Fibroblast of skin of scalp (primary cell): ENCODE measurements at regions not wholly inside any gene's neighbourhood (a gene's known extent, or its start where the extent isn't known, plus 50 kb on each side); places are given as distances from the start of the nearest gene placed in this dataset.

Experiments used
- DNase-seq: peaks from one replicate; pipeline ENCODE4 v3.0.0-alpha.2; 2013

DNA sequence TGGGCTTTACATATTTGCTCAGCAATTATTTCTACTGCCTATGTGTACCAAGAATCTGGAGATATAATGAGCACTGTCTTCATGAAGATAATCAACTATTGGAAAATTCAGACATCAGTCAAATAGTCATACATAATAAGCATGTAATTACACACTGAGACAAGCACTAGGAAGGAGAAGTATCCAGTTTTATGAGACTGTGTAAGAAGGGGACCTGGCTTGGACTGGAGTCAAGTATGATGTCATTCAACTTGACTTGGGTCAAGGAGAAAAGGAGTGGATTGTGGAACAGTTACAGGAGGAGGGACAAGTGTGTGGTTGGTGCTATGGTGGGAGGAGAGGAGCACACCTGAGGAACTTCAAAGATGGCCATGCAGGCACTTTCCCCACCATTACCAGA lies 419.8 kb upstream of the TRIB2 start:
- DNase-seq = no peak

DNA sequence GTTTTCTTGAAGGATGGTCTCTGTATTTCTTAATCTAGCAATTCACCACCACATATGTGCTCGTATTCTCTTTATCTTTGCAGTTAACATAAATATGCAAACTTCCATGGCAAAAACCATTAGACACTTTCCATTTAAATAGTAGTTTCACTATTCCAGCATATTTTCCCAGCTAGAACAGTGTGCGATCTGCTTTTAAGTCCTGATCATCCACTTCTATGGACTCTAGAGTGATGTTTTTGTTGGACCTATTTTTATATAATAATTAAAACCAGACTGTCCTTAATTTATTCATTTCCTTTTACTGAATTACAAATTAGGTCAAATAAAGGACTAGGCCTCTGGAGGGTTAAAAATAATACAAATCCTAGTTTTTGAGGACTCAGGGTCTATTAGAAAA lies 418.4 kb upstream of the TRIB2 start:
- DNase-seq = no peak

DNA sequence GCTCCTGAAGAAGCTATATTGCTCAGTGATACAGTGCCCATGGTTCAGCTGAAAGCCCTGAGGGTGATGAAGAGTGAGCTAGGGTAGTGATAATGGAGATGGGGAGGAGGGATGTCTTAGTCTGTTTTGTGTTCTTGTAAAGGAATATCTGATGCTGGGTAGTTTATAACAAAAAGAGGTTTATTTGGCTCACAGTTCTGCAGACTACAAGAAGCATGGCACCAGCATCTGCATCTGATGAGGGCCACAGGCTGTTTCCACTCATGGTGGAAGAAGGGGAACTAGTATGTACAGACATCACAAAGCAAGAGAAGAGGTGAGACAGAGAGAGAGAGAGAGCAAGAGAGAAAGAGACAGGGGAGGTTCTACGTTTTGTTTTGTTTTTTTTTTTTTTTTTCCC lies 417.3 kb upstream of the TRIB2 start:
- DNase-seq = no peak

DNA sequence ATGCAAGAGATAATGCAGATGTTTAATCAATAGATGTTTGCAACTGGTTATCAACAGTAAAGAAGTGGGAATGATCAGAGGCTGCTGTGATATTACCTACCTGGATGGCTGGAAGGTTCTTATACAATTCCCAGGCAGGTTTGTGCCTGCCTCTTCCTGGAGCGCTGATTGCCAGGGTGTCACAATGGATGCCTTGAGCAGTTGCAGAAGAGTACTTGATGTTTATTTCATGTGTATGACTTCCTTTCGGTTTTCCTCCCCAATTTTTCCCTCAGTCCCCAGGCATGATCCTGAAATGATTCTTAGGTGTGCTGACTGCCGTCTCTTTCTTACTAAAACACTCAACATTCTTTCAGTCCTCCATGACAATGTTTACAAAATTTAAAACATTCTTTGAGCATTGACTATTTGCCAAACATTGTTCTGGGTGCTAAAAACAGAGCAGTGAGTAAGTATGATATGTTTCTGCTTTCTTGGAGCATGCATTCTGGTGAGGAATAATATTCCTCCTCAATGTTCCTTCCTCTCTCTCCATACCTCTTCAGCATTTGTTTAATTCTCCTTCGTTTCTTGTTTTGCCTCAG lies 416.6 kb upstream of the TRIB2 start:
- DNase-seq = peak; percentile 51

DNA sequence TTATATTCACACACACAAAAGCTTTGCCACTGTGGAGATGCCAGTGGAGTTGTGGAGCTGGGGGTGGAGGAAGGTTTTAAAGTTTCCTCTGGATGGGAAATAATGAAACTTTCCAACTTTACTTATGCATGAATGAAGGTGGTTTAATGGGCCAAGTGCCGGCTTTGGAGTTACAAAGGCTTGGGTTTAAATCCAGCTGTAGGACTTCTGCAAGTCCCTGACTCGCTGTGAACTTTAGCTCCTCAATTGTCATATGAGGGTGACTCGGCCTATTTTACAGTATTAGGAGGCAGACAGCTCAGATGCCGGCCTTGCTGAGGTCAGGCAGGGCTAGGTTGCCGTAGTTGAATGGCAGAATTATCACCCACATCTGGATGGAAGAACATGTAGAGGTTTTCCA lies 415.8 kb upstream of the TRIB2 start:
- no peak for DNase-seq

DNA sequence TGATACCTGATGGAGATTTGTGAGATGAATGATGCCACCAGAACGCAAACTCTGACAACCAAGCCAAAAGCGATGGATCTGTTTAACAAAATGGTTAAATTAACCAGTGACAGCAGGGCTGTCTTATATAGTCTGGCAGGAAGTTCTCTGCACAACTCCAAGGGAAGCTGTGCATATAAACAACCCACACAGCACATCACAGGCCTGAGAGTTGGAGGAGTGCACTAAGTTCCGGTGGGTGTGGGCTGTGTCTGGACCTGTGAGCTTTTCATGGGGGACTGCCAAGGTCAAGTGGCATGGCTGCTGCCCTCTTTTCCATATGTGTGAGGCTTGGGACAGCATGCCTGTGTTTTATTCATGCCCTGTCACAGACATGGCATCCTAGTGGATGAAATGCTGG lies 414.6 kb upstream of the TRIB2 start:
- DNase-seq = no peak

DNA sequence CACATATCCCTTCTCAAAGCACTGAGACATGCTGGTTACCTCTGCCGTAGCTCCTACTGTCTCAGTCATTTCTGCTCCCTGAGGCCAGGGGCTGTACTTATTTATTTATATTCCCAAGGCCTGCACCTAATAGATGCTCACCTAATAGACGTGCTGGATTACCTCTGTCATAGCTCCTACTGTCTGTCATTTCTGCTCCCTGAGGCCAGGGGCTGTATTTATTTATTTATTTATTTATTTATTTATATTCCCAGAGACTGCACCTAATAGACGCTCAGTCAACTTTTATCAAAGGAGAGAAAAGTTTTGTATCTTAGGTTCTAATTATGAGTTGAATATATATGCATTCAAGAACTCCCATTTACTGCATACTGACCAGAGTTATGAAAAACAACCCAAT lies 414.0 kb upstream of the TRIB2 start:
- DNase-seq = no peak

DNA sequence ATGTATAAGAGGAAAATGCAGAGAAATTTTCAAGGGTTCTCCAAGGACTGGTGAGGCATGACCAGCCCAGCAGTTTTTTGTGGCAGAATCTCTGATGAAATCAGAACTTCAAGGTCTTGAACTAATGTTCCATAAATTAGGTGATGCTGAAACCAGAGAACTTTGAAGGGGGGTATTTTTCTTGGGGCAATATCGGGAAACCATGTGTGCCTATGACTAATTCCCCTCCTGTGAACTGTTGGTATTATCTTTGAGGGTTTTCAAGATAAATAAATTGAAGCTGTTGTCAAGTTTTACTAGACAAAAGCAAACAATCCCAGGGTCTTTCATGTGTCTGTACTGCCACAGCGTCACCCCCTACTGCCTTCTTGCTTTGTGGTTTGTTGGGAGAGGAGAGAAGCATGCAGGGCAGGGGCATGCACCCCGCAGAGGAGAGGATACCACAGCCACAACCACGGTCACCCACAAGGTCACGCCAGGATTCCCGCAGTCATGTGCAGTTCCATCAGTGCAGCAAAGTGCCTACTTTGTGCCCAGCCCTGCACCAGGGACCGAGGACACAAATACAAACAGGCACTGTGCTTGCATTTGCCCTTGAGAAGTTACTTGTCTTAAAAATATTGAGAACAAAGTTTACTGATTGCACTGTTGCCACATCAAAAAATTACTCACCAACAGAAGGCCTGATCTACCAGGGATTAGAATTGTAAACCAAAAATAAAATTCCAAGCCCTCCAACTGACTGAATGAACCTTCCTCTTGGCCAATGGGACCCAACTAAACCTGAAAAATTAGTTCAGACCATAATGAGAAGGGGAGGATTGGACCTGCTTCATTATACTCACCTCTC lies 413.3 kb upstream of the TRIB2 start:
- peak; percentile 91 for DNase-seq

DNA sequence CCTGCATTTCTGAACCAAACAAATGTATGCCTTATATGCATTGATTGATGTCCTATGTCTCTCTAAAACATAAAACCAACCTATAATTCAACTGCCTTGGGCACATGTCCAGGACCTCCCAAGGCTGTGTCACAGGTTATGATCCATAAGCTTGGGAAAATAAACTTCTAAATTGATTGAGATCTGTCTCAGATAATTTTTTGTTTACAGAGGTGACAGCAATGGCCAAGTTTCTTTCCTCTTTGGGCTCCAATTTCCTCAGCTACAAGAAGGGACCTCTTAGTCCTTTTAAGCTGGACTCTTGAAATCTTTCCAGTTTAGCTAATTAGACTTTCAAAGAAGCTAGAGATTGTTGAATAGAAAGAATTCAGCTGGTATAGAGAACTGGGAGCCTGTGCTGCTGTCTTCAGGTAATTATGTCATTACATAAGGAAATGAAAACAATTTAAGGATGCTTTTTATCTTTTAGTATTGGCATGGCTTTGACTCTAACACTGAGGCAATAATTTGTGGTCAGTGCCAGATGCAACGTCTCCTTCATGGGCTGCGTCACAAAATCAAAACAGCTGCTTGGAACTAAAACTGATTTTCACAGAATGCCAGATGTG lies 412.1 kb upstream of the TRIB2 start:
- peak; percentile 39 for DNase-seq

DNA sequence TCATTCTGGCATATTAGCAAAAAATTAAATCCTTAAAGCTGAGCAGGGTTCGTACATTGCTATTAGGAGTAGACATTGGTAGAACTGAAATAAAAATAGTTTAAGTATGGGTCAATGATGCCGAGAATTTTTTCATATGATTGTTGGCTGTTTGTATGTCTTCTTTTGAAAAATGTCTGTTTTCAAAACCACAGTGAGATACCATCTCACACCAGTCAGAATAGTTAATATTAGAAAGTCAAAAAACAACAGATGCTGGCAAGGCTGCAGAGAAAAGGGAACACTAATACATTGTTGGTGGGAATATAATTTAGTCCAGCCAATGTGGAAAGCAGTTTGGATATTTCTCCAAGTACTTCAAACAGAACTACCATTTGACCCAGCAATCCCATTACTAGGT lies 410.8 kb upstream of the TRIB2 start:
- no peak for DNase-seq

DNA sequence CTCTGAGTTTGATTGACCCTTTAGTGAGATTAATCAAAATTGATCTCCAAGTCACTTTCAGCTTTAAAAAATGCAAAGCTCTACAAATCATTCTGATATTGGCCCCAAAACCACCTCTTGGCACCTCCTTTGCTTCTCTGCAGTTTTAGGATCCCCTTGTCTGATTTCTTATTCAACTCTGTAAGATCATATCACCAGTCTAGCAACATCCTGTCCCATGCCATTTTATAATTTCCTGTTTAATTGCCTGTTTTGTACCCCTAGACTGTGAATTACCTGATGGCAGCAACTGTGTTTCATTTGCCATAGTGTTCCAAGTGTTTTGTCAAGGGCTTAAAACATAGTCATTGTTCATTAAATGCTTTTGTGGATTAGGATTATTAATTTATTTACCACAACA lies 406.3 kb upstream of the TRIB2 start:
- no peak for DNase-seq

DNA sequence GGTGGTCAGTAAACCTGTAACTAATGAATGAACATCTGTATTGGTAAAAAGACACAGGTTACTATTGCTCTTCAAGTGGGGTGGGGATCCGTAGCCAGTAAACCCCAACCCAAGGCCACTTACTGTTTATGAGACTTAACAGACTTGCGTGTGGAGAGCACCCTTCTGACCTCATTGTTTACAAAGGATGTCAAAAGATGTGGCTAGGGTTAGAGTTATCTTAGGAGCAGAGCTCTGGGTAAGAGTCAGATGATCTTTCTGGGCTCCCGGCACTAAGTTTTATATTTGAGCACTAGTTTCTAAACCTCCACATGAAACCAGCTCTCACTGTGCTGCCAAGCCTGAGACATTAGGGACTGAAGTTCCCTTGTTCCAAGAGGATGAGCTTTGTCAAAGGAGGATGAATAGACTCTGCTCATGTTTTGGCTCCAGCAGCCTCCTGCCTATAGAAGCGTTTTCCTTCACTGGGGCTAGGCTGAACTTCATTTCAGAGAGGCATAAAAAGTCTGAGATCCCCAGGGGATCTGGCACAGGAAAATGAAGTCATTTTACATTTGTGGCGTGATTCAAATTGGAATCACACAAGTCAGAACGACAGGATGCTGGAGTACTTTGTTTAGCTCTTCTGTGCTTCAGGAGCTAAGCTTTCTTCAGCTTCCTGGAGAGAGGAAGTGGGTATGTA lies 403.1 kb upstream of the TRIB2 start:
- peak; percentile 60 for DNase-seq

DNA sequence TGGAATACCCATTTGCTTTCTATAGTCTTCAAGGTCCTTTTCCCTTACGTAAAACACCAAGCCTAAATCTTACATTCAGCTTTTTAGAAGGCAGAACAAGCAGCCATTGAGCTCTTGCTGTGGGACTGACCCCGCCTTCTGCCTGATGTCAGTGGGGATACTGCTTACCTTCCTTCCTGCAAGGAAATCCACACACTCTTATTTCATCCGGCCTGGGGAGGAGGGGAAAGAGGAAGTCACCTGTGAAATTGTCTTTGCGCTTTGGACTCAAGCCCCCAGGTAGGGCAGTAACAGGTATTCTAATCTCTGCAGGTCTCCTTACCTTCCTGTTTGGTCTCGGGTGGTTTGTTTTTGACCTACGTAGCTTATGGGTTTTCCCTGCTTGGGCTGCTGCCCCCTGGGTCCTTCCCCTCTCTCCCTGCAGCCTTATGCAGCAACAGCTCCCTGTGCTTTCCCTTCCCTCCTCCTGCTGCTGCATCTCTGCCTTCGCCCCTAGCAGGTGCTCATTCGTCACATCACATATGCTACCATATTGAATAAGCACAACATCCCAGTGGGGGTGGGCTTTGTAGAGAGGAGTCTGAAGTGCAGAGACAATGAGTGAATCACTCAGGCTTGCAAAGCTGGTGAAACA lies 402.5 kb upstream of the TRIB2 start:
- DNase-seq = no peak

DNA sequence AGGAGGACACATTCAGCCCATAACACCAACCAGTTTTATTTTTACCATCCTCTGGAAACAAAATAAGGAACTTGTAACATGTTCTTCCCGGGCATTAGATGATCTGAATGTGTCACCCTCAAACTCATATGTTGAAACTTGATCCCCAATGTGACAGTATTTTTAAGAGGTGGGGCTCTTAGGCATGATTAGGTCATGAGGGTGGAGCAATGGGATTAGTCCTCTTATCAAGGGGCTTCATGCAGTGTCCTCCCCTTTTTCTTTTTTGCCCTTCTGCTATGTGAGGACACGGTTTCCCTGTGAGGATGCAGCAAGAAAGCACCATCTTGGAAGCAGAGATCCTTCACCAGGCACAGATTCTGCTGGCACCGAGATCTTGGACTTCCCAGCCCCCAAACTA lies 401.5 kb upstream of the TRIB2 start:
- no peak for DNase-seq

DNA sequence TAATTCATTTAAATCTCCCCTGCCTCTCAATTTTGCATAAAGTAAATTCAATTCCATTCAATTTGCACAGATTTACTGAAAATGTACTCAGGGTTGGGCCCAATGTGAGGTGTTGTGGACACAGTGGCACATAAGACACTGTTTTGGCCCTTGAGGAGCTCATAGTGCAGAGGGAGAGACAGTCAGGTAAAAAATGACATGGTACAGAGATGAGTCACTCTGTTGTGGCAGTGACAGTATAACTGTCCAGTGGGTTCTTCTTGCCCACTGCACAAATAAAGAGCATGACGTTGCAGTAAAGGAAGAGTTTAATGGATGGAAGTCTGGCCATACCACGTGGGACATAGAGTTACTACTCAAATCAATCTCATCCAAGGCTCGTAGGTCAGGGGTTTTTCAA lies 400.3 kb upstream of the TRIB2 start:
- DNase-seq = no peak

DNA sequence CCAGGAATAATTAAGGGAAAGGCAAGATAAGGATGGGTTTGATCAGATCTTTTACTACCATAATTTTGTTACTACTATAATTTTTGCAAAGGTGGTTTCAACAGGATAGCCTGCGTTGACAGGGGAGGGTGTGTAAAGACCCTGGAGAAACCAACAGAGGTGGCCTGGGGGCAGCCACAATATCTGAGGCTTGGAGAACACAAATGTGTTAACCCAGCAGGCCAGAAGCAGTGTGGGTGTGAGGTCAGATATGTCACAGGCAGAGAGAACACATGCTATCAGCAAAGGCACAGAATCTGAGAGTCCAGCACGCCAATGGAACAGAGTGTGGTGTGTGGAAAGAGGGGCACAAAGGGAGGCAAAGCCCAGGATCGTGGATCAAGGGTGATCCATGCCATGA lies 399.4 kb upstream of the TRIB2 start:
- no peak for DNase-seq

DNA sequence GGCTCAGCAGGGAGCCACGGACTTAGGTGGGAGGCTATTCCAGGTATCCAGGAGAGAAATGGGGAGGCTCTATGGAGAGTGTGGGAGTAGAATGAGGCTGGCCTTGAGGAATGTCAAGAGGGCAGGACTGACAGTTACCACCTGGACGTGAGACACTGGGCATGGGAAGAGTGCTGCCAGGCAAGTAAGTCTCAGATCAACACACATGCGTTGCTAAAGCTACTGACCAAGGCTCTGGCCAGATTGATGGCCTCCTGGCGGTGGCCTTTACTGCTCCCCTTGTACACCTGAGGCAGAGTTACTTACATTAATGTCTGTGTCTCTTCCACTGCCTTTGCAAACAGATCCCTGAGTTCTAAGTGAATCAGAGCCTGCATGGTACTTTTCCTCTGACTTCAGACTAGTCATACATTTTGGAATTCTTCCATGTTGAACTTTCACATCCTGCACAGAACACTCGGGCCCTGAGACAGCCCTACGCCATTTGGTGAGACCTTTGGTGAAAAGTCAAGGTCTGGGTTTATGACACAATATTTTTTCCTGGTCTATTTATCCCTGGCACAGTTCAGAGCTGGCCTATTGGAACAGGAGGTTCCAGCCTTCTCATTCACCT lies 398.8 kb upstream of the TRIB2 start:
- DNase-seq = peak; percentile 83

DNA sequence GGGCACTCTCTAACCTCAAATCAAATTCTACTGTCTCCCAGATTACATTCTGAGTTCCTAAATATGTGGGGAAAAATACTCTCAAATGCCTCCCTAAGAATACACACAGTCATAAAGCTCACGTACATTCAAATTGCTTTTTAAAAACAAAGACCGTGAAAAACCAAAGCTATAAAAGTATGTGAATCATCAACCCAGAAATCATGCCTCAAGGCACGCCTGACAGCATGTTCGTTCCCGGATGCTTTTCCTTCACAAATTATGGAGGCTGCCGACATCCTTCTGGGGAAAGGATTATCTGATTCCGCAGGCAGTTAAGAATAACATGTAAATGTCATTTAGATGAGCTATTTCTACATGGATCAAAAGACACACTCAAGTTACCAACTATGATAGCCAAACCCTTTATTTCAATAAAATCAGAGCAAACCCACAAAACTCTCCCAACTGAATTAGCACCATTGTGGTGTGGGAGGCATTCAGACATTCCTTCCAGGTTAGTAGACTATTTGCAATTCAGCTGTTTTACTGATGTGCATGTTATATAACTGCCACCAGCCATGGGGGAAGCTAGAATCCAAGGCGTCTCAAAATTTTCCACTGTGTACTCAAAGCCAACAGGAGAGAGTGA lies 398.2 kb upstream of the TRIB2 start:
- DNase-seq = peak; percentile 82

DNA sequence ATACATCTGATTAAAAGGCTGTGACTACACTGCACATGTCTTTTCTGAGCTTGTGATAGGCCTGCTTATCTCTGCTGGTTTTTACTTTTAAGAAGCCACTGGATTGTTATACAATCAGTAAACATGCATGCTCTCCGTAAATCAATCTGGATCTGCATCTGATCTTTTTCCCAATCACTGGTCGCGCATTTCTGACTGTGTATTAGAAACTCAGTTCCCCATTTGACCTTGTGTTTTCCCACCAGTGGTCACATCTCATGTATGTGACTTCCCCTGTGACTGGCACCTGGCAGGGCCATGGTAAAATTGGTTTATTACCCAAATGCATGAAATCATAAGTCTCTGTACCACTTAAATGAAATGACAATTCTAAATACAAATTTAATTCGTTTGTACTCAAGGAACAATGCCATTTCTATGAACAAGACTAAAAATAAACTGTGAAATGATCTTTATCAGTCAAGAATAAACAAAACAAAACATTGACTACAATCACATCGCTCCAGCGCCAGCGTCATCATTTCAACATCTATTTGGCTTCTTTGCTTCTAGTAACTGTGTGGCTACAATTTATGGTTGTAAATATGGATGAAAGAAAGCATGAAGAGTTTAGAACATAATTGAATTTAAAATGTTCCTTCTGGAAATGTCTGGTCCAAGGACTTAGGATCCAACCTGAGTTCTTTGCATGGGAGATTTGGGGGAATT lies 396.6 kb upstream of the TRIB2 start:
- DNase-seq = no peak

DNA sequence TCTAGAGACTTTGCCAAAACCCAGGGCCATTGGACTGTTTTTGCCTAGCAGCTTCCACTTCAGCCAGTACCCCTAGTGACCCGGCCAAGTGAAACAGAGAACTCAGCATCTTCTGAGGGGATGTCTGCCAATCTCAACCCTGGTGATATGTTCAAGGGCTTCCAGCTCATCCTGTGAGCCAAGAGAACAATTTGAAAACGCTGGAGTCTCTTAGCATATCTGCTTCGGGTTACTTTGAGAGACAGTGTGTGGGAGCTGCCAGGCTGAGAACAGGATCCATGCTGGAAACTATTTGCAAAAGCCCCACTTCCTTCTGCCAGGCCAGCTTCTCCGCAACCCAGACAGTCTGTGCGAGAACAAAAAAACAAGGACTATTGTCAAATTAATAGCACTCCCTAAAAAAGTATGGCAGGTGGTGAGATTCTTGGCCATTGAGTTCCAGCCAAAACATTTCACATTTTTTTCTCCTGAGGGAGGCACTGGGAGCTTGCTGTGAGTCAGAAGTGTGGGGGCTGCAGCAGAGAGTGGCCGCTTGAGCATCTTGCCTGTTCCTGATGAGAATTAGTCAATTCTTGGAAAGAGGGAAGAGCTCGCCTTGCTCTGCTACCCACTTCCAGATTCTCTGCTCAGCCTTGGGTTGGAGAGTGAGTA lies 395.6 kb upstream of the TRIB2 start:
- peak; percentile 94 for DNase-seq

DNA sequence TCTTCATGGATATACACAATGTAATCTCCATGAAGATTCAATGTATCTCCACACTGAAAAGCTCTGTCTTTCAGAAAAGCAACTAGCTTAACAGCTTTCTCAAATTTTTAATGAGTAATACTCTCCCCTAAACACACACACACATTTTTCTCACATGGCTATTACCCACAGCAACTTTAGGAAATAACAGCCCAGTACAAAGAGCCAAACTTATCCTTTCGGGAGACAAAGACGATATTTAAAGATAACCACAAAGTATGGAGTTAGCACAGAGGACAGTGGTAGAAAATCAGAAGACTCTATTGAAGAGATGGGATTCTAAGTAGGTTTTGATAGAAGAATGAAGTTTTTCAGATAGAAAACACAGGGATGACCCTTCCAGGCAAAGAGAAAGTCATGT lies 394.9 kb upstream of the TRIB2 start:
- DNase-seq = peak; percentile 36
